SKM-1 treated with dmso at 0.1 percent for 144 hours (cell line): ENCODE measurements at regions not wholly inside any gene's neighbourhood (a gene's known extent, or its start where the extent isn't known, plus 50 kb on each side); places are given as distances from the start of the nearest gene placed in this dataset.
A peak's percentile ranks its signal among the peaks of the same experiment; 100 is the strongest.

Experiments used
- DNase-seq: peaks from one replicate; lab custom pipeline; 2025; ENCODE audit not compliant: unreplicated experiment; lab: John Stamatoyannopoulos, UW

GRCh38 chr3:105923140-105923539 lies 54.3 kb upstream of the CBLB start:
- no peak for DNase-seq

GRCh38 chr3:105927741-105928140 lies 58.9 kb upstream of the CBLB start:
- no peak for DNase-seq

GRCh38 chr3:105930733-105931132 lies 61.9 kb upstream of the CBLB start:
- no peak for DNase-seq

GRCh38 chr3:105931500-105931899 lies 62.7 kb upstream of the CBLB start:
- no peak for DNase-seq

- DNase-seq = no peak
These were observed 65.1 kb upstream of the CBLB start for GRCh38 chr3:105933871-105934270.

GRCh38 chr3:105938101-105938500 lies 69.3 kb upstream of the CBLB start:
- no peak for DNase-seq

GRCh38 chr3:105938806-105939205 lies 70.0 kb upstream of the CBLB start:
- DNase-seq = no peak

- no peak for DNase-seq
These were observed 75.5 kb upstream of the CBLB start for GRCh38 chr3:105944276-105944675.

- no peak for DNase-seq
These were observed 75.9 kb upstream of the CBLB start for GRCh38 chr3:105944721-105945120.

GRCh38 chr3:105948101-105948500 lies 79.3 kb upstream of the CBLB start:
- no peak for DNase-seq

GRCh38 chr3:105950881-105951600 lies 82.2 kb upstream of the CBLB start:
- DNase-seq = no peak

GRCh38 chr3:105953831-105954230 lies 85.0 kb upstream of the CBLB start:
- DNase-seq = no peak

- DNase-seq = no peak
These were observed 87.5 kb upstream of the CBLB start for GRCh38 chr3:105956306-105956705.

GRCh38 chr3:105957722-105958121 lies 88.9 kb upstream of the CBLB start:
- DNase-seq = no peak

- no peak for DNase-seq
These were observed 89.6 kb upstream of the CBLB start for GRCh38 chr3:105958237-105959000.

- DNase-seq = peak; percentile 66
These were observed 91.0 kb upstream of the CBLB start for GRCh38 chr3:105959851-105960250.

GRCh38 chr3:105960381-105960780 lies 91.6 kb upstream of the CBLB start:
- DNase-seq = no peak

- DNase-seq = no peak
These were observed 94.3 kb upstream of the CBLB start for GRCh38 chr3:105963161-105963560.

- no peak for DNase-seq
These were observed 96.6 kb upstream of the CBLB start for GRCh38 chr3:105965384-105965783.

GRCh38 chr3:105967117-105967516 lies 98.3 kb upstream of the CBLB start:
- DNase-seq = no peak

- peak; percentile 75 for DNase-seq
These were observed 101.5 kb upstream of the CBLB start for GRCh38 chr3:105970283-105970682.

GRCh38 chr3:105972069-105972468 lies 103.3 kb upstream of the CBLB start:
- no peak for DNase-seq

- DNase-seq = no peak
These were observed 105.6 kb upstream of the CBLB start for GRCh38 chr3:105974381-105974780.
